Inflammatory macrophage (primary cell): ENCODE measurements at regions not wholly inside any gene's neighbourhood (a gene's known extent, or its start where the extent isn't known, plus 50 kb on each side); places are given as distances from the start of the nearest gene placed in this dataset.

Experiments
- DNase-seq, 2 donors: peaks; one replicate each; pipeline ENCODE4 v3.0.0-alpha.2; 2020 to 2022

DNA sequence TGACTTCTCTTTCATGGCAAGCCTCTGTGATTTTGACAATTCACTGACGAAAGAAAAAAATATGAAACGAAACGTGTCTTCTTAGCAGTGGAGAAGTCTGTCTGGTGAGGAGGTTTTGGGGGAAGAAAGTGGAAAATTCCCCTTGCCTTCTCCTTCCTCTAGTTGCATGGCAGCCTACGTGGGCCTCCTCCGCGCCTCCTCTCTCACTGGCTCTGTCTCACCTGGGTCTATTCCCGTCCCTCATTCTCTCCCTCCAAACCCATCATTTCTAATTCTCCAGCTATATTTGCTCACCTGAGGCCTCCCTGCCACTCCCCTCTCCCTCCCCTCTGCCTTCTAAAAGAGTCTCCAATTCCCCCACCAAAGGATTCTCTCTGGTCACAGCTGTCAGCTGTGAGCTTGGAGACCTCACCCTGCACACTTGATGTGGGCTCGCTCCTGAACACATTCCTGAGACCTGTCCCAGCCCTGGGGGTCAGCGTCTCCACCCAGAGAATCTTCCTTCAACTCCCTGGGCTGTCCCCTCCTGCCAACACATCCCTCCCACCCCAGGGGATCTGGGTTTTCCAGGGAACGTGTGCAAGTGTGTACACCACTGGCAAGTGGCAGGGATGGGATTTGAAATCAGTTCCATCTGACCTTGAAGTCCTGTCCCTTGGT lies 159.6 kb upstream of the PMEPA1 start:
- no peak for DNase-seq

DNA sequence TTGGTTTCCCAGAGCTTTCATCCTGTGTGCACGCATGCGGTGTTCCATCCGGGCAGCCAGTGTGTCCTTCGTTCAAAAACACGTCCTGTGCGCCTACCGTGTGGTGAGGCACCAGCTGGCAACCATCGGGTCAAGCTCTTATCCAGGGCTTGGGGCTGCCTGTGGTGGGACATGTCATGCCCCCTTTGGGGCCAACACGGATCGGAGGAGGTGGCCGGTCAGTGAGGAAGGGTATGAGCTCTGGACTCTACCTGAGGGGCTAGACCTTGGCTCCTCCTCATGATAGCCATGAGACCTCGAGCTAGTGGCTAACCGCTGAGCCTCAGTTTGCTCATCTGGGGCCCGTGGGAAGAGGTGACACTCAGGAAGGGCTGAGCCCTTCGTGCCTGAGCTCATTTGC lies 158.5 kb upstream of the PMEPA1 start:
- DNase-seq, result no peak

DNA sequence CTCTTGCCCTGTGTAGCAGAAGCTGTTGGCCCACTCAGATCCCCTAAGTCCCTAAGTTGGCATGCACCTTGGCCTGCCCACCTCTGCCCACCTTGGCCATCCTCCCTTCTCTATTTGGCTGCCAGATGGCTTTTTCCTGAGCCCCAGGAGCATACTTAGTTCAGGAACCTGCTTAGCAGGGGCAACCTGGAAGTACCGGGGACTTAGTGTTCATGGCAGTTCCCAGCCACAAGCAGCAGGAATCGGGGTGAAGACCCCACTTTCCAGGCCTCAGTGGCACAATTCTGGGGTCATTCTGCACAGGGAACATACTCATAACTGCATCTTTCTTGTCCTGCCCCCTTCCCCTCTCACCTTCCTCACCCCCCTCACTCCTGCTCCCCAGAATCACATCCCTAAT lies 158.0 kb upstream of the PMEPA1 start:
- no peak for DNase-seq

DNA sequence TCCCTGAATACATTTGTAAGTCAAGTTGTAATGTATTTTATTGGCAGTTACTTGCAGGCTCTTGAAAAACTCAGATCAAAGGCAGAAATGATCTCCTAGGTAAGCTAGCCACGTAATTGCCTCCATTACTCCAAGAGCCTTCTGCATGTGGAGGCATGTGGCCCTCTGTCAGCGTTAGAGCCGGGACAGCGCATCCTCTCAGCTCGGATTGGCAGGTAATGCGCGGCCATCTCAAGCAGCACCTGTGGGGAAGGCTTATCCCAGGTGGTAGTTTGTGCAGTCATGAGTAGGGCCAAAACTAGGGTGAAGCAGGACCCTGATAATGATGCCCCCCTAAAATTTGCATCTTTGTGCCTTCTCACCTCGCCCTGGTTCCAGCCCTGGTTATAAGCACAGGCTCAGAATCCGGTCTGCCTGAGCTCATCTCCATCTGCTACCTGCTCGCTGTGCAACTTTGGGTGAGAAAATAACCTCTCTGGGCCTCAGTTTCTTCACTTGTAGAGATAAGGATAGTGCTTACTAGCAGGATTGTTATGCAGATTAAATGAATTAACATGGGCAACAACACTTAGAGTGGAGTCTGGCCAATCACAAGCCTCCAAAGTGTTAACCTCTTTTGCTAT lies 157.5 kb upstream of the PMEPA1 start:
- no peak for DNase-seq

DNA sequence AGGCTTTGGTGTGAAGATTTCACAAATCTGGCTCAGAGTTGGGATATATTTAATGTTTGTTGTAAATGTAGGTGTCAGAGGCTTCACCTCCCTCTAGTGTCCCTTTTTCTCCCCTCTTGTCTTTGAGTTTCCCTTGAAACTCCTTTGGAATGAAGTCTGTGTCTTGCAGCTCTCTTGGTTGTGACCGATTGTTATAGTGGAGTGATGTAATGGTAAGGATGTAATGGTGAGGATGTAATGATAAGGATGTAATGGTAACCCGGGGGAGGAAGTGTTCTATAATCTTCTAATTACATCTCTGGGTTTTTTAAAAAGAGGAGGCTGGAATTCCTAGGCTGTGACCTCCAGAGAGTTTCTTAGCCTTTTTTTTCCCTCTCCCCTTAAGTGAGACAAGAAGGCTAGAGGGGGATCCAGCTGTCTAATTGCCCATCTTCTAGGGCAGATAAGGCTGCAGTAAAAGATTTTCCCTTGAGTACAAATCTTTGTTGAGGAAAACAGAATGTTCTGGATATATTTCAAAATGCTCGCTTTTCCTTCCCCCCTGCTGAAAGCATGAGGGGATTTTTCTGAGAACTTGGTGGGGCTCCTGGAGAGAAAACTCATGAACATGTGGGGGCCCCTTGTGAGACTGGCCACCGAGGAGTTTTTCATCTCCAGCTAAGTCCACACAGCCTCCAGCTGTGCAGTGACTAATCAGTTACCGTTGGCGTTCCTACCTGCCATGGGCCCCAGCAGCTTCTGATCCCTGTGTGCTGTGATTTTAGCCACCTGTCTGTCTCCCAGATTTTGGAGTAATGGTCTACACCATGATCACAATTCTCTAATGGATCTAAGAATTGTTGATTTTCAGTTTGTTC lies 156.7 kb upstream of the PMEPA1 start:
- no peak for DNase-seq

DNA sequence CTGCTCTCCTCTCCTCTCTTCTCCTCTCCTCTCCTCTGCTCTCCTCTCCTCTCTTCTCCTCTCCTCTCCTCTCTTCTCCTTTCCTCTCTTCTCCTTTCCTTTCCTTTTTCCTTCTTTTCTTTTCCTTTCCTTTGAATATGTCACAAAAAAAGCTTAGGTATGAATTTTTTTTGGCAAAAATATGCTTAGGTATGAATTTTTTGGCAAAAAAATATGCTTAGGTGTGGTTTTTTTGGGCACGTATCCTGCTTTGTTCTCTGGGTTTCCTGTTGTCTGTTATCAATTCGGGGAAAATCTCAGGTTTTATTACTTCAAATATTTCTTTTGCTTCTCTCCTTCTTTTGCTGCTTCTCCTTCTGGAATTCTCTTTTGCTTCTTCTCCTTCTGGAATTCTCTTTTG lies 155.5 kb upstream of the PMEPA1 start:
- DNase-seq, result no peak

DNA sequence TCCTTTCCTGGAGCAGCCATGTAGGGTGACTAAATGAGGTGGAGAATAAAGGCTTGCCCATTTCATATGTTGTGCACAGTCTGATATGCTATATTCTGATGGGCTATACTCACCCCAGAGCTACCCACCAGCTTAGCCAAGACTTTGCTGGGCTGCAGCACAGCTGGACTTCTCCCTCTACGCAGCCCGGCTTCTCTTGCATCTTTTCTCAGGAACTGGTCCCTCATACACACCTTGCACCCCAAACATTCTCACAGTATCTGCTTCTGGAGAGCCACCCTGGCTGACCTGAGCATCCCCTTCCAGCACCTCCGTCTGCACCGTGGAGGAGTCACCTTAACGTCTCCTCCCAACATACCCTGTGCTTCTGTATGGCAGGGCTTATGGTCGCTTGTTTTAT lies 150.8 kb upstream of the PMEPA1 start:
- no peak for DNase-seq

- no peak for DNase-seq
Measured at GRCh38 chr20:57857969-57858368, 148.2 kb upstream of the PMEPA1 start.

DNA sequence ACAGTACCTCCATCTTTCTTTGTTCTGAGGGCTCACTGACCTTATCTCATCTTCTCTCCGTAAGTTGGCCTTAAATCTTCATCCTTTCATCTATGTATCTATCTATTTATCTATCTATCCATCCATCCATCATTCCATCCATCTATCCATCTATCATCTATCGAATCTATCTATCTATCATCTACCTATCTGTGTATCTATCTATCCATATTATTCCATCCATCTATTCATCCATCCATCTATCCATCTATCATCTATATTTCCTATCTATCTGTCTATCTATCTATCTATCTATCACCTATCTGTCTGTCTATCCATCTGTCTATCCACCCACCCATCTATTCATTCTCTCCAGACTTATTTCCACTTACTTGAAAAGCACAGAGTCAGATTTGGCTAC lies 147.3 kb upstream of the PMEPA1 start:
- DNase-seq, result no peak

- no peak for DNase-seq
Measured at GRCh38 chr20:57856658-57857057, 146.8 kb upstream of the PMEPA1 start.

DNA sequence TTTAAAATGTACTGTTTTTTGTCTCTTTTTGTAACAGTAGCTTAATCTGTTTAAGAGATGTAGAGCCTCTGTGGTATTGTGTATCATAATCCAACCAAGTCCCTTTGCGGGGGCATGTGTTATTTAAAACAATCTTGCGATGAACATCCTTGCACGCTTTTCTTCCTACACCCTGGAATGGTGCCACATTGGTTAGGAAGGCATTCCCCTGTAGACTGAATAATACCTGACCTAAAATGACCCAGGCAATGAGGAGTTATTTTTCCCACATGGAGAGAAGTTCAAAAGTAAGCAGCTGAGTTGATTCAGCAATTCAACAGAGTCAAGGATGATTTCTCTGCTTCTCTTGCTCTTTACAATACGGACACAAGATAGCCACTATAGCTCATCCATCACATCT lies 142.0 kb upstream of the PMEPA1 start:
- DNase-seq, result no peak

DNA sequence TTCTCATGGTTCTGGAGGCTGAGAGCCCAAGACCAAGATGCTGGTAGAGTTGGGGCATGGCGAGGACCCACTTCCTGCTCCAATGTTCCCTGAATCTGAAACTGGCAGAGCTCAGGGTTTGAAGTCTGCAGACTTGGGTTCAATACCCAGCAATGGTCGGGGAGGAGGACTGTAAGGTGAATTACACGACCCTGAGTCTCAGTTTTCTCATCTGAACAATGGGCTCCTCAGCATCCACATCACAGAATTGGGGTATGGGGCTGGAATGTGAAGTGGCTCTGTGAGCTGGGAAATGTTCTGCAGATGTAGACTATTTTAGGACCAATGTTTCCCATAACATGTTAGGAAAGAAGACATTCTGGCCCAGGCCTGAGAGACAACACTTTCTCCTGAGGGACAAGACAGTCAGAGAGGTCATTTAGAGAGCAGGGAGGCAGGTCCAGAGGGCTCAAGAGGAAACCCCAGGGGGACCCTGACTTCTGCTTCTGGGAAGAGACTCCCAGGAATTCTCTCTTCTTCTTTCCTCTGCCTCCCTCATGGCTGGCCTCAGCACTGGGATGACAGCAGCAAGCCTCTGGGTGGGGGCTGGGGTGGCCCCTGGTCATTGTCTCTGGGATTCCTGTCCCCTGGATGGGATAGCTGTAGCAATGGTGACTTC lies 141.3 kb upstream of the PMEPA1 start:
- no peak for DNase-seq

- DNase-seq, result no peak
Measured at GRCh38 chr20:57849521-57850215, 139.9 kb upstream of the PMEPA1 start.

DNA sequence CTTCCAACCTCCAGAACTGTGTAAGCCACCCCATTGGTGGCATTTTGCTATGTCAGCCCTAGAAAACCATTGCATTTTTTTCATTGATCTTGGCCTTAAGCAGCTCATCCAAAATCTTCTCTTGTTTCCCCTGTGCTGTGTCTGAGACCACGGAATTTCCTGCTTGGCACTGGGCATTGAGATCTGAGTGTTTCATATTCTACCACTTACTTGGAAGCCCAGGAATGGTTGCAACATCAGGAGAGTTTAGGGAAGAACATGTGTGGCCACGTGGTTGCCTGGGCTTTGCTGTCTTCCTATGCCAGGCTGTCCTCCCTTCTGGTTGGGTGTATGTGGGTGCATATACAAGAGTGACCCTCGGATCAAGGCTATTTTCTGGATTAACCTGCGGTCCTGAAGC lies 139.3 kb upstream of the PMEPA1 start:
- no peak for DNase-seq

GRCh38 chr20:57848282-57848681 lies 138.5 kb upstream of the PMEPA1 start:
- no peak for DNase-seq

DNA sequence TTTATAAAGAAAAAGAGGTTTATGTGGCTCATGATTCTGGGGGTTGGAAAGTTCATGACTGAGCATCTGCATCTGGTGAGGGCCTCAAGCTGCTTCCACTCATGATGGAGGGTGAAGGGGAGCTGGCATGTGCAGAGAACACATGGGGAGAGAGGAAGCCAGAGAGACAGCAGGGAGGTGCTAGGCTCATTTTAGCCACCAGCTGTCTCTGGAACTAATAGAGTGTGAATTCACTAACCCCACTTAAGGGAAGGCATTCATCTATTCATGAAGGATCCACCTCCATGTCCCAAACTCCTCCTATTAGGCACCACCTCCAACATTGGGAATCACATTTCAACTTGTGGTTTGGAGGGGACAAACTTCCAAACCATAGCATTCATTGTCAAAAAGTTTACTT lies 137.3 kb upstream of the PMEPA1 start:
- no peak for DNase-seq

GRCh38 chr20:57844626-57845596 lies 135.1 kb upstream of the PMEPA1 start:
- DNase-seq, result no peak

DNA sequence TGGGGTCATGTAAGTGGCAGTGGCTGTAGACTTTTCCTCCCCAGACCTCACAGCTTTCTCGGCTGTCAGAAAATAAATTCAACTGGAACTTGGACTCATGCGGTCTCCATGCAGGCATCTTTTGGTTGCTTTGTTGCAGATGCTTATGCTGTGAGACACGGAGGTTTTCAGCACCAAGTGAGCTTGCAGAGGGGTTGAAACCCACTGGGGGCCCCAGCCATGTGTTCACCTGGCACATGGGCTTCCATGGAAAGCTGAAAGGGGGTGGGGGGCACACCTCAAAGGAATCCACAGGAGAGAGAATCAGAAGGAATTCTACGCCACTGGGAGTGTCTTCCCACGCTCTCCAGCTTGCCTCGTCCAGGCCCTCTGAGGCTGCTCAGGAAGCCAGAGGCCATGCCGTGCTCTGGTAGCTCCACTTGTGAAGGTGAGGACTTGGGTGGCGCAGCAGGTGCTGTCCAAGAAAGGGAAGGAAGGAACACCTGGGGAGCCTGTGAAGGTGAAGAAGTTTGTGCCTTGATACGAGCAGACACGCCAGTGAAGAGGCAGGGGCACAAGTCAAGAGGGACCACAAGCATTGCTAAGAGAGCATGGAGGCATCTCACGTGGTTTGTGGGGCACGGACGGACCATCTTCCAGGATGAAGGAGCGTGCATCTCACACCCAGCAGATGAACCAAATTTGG lies 134.3 kb upstream of the PMEPA1 start:
- DNase-seq, result no peak

- DNase-seq, result no peak
Measured at GRCh38 chr20:57842720-57843119, 132.9 kb upstream of the PMEPA1 start.

DNA sequence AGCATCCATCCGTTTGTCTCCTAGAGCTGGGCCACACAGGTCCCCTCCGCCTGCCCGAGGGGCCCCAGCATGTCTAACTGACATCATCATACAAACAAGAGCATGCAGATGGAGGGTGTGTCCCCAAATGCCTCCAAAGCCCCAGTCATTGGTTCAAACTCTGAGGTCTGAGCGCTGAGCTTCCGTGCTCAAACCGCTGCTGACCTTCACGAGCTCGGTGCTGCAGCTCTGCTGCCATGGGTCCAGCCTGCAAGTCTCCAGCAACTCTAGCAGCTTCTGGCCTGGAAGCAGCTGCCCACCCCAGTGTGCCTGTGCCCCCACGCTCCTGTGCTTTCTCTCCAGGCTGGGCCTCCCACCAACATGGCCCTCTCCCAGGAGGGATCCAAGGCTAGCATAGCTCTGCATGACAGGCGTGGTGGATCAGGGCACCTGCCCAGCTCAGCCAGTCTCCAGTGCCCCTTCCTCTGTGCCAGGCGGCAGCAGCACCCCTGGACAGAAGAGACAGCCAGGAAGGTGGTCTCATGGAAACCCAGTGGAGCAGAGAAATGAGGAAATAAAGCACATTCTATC lies 131.6 kb upstream of the PMEPA1 start:
- DNase-seq, result no peak
